K562 (cell line): ENCODE measurements at regions not wholly inside any gene's neighbourhood (a gene's known extent, or its start where the extent isn't known, plus 50 kb on each side); places are given as distances from the start of the nearest gene placed in this dataset.

ENCODE experiments used
- CHD7 ChIP-seq: fragments of 200-600 bp; sonication (generic); IDR thresholded peaks from one replicate; pipeline ENCODE4 v1.6.1; 2012; ENCODE audit warnings: mild to moderate bottlenecking, low read depth, low read length, inconsistent platforms
- HMG20B ChIP-seq: fragments of 250-450 bp; sonication (Bioruptor Pico); IDR thresholded peaks from 2 replicates; pipeline ENCODE4 v1.5.0; 2021; ENCODE audit warnings: mild to moderate bottlenecking
- LCOR ChIP-seq: sonication (generic); formaldehyde crosslinking; IDR thresholded peaks from 2 replicates; pipeline ENCODE4 v1.8.0; 2022; ENCODE audit warnings: mild to moderate bottlenecking, missing genetic modification reagents
- POLR2AphosphoS2 ChIP-seq: IDR thresholded peaks from 2 replicates; pipeline ENCODE4 v1.6.1; 2012; ENCODE audit warnings: low read length, improper control_type of control experiment
- ZNF778 ChIP-seq: fragments of 450-650 bp; formaldehyde crosslinking; IDR thresholded peaks from 2 replicates; pipeline ENCODE4 v1.4.0; 2020; ENCODE audit warnings: mild to moderate bottlenecking, moderate library complexity

GRCh38 chr10:2478656-2479055 lies 588.7 kb upstream of the PFKP start (continued):
- TF ChIP-seq CHD7 (no peak), HMG20B (CRISPR knock-in tag) (no peak), LCOR (CRISPR knock-in tag) (no peak), POLR2AphosphoS2 (no peak), ZNF778 (CRISPR knock-in tag) (no peak)
